Kidney (tissue), 13 donors: ENCODE measurements at regions not wholly inside any gene's neighbourhood (a gene's known extent, or its start where the extent isn't known, plus 50 kb on each side); places are given as distances from the start of the nearest gene placed in this dataset.

Experiments used
- DNase-seq, 5 donors: peaks; one replicate each; pipeline ENCODE4 v3.0.0-alpha.2; 2013 to 2020
- FAIRE-seq: peaks from 2 replicates; lab custom pipeline; 2012; peaks lifted over from hg19 to GRCh38; lab: Jason Lieb, UNC
- H3K27ac ChIP-seq, 2 donors: one replicate each; pipeline ENCODE4 v1.7.0; 2013; ENCODE audit warnings: low read depth in 2 of 2, low read length in 2 of 2, inconsistent platforms in 1 of 2
- H3K27me3 ChIP-seq: one replicate; pipeline ENCODE4 v1.7.1; 2013; ENCODE audit warnings: low read length, inconsistent platforms; ENCODE audit not compliant: control insufficient read depth, insufficient read depth
- H3K36me3 ChIP-seq, 3 donors: one replicate each; pipeline versions ENCODE4 v1.7.0 to v1.7.1; 2013; ENCODE audit warnings: low read length in 3 of 3, control low read depth in 1 of 3, inconsistent platforms in 1 of 3; ENCODE audit not compliant: insufficient read depth in 3 of 3, control insufficient read depth in 2 of 3
- H3K4me1 ChIP-seq, 3 donors: one replicate each; pipeline versions ENCODE4 v1.7.0 to v1.7.1; 2013; ENCODE audit warnings: low read length in 3 of 3, inconsistent platforms in 1 of 3, low read depth in 1 of 3; ENCODE audit not compliant: control insufficient read depth in 2 of 3, insufficient read depth in 2 of 3
- H3K4me3 ChIP-seq, 3 donors: one replicate each; pipeline versions ENCODE4 v1.7.0 to v1.8.1; 2013; ENCODE audit warnings: low read length in 3 of 3, control low read depth in 1 of 3, inconsistent platforms in 1 of 3
- H3K9ac ChIP-seq, 3 donors: one replicate each; pipeline versions ENCODE4 v1.7.0 to v1.7.1; 2013; ENCODE audit warnings: low read length in 3 of 3, control low read depth in 1 of 3, inconsistent platforms in 1 of 3
- H3K9me3 ChIP-seq, 3 donors: one replicate each; pipeline versions ENCODE4 v1.7.0 to v1.7.1; 2013; ENCODE audit warnings: low read length in 3 of 3, control low read depth in 1 of 3, inconsistent platforms in 1 of 3; ENCODE audit not compliant: control insufficient read depth in 2 of 3, insufficient read depth in 1 of 3
- CTCF ChIP-seq: IDR thresholded peaks from 3 replicates; pipeline ENCODE4 v1.5.1; 2012; ENCODE audit warnings: mild to moderate bottlenecking, moderate library complexity, borderline replicate concordance; ENCODE audit not compliant: insufficient read depth; ENCODE audit errors: extremely low read depth
- intact Hi-C: fragments of 100-400 bp; cut with DNase I; formaldehyde crosslinking; loops from one replicate; pipeline ENCODE4 v1.11.1; 2022
- donor health status: control.
- donor health status: control.
- donor health status: control.
- donor health status: control.
- donor health status: control.
- donor health status: DM: yes; HTN: yes; CAD: no.
- donor health status: Normal renal cell carcinoma (clear cell type).

- FAIRE-seq (no peak), DNase-seq (no peak)
- no peak overlapping the region for H3K27ac ChIP-seq
- intact Hi-C loops = no loop called here
- H3K9ac ChIP-seq = no peak overlapping the region
- no peaks in the 10 kb centered on the region for H3K36me3 ChIP-seq
- TF ChIP-seq CTCF = no peak
- H3K27me3 ChIP-seq = peaks cover 3% of the 10 kb centered on the region
- peaks cover 0 to 5% (median 0%) of the 10 kb centered on the region in 3 donors for H3K9me3 ChIP-seq
- H3K4me3 ChIP-seq = no peak overlapping the region
- H3K4me1 ChIP-seq = no peaks in the 10 kb centered on the region
Measured at GRCh38 chr5:2125901-2126265, 243.2 kb upstream of the IRX4 start.

GRCh38 chr5:2125171-2125900, 242.6 kb upstream of the IRX4 start:
- intact Hi-C loops = no loop called here
- DNase-seq = no peak
- Histone ChIP-seq H3K27me3 (peaks cover 3% of the 10 kb centered on the region), H3K4me3 (no peak overlapping the region), H3K27ac (no peak overlapping the region), H3K4me1 (no peaks in the 10 kb centered on the region), H3K9ac (no peak overlapping the region), H3K36me3 (no peaks in the 10 kb centered on the region), H3K9me3 (peaks cover 0 to 5% (median 0%) of the 10 kb centered on the region in 3 donors)
- FAIRE-seq = no peak
- TF ChIP-seq CTCF = no peak

- no peak for FAIRE-seq
- intact Hi-C loops = no loop called here
- Histone ChIP-seq H3K4me1 (no peaks in the 10 kb centered on the region), H3K27me3 (peaks cover 6% of the 10 kb centered on the region), H3K27ac (no peak overlapping the region), H3K4me3 (no peak overlapping the region), H3K36me3 (no peaks in the 10 kb centered on the region), H3K9ac (no peak overlapping the region), H3K9me3 (peaks cover 0 to 5% (median 0%) of the 10 kb centered on the region in 3 donors)
- no peak for DNase-seq
- TF ChIP-seq CTCF = no peak
Measured at GRCh38 chr5:2124434-2125170, 241.9 kb upstream of the IRX4 start.
